Neuronal stem cell (in vitro differentiated cells): ENCODE measurements at regions not wholly inside any gene's neighbourhood (a gene's known extent, or its start where the extent isn't known, plus 50 kb on each side); places are given as distances from the start of the nearest gene placed in this dataset.

Experiments used
- DNase-seq: peaks from one replicate; pipeline ENCODE4 v3.0.0-alpha.2; 2013; ENCODE audit warnings: low spot score
- H2AFZ ChIP-seq: one replicate; pipeline ENCODE4 v1.6.1; 2013; ENCODE audit warnings: mild to moderate bottlenecking, low read length, inconsistent platforms
- H2AK5ac ChIP-seq: 2 replicates; pipeline ENCODE4 v1.6.1; 2013; ENCODE audit warnings: low read depth, mild to moderate bottlenecking, inconsistent platforms, low read length, moderate library complexity, mixed read lengths
- H2BK120ac ChIP-seq: 2 replicates; pipeline ENCODE4 v1.6.1; 2013; ENCODE audit warnings: low read depth, mild to moderate bottlenecking, inconsistent platforms, low read length, moderate library complexity, mixed read lengths
- H2BK12ac ChIP-seq: one replicate; pipeline ENCODE4 v1.6.1; 2013; ENCODE audit warnings: low read length, inconsistent platforms
- H2BK15ac ChIP-seq: 2 replicates; pipeline ENCODE4 v1.6.1; 2013; ENCODE audit warnings: mild to moderate bottlenecking, low read length, inconsistent platforms, mixed read lengths
- H2BK5ac ChIP-seq: one replicate; pipeline ENCODE4 v1.6.1; 2013; ENCODE audit warnings: inconsistent platforms, mild to moderate bottlenecking, low read length, moderate library complexity
- H3K14ac ChIP-seq: one replicate; pipeline ENCODE4 v1.6.1; 2013; ENCODE audit warnings: low read length, inconsistent platforms
- H3K18ac ChIP-seq: 2 replicates; pipeline ENCODE4 v1.6.1; 2013; ENCODE audit warnings: low read length, inconsistent platforms
- H3K23ac ChIP-seq: 2 replicates; pipeline ENCODE4 v1.6.1; 2013; ENCODE audit warnings: low read depth, mild to moderate bottlenecking, mixed read lengths, low read length, inconsistent platforms; ENCODE audit not compliant: poor library complexity
- H3K27ac ChIP-seq: replicated peaks from 3 replicates; pipeline ENCODE4 v1.5.1; 2013; ENCODE audit warnings: low read length, inconsistent platforms
- H3K27me3 ChIP-seq, 3 experiments: 2 replicates each; pipeline ENCODE4 v1.6.1; 2013; ENCODE audit warnings: low read length in 3 of 3, mild to moderate bottlenecking in 2 of 3, inconsistent platforms in 1 of 3, low read depth in 1 of 3, mixed read lengths in 1 of 3, moderate library complexity in 1 of 3; ENCODE audit not compliant: control insufficient read depth in 3 of 3, insufficient read depth in 3 of 3
- H3K36me3 ChIP-seq, 2 donors: replicated peaks in 1 of 2; 2 replicates each; pipeline ENCODE4 v1.6.1; 2013; ENCODE audit warnings: low read length in 2 of 2; ENCODE audit not compliant: control insufficient read depth in 2 of 2, insufficient read depth in 2 of 2
- H3K4ac ChIP-seq: 2 replicates; pipeline ENCODE4 v1.6.1; 2013; ENCODE audit warnings: inconsistent platforms, mild to moderate bottlenecking, low read length, moderate library complexity
- H3K4me1 ChIP-seq, 2 donors: 1 replicate in 1 of 2; 2 replicates in 1 of 2; pipeline ENCODE4 v1.6.1; 2013; ENCODE audit warnings: low read length in 2 of 2, low read depth in 1 of 2; ENCODE audit not compliant: control insufficient read depth in 2 of 2, insufficient read depth in 1 of 2
- H3K4me2 ChIP-seq: one replicate; pipeline ENCODE4 v1.6.1; 2013; ENCODE audit warnings: mild to moderate bottlenecking, low read length, inconsistent platforms; ENCODE audit not compliant: insufficient read depth, poor library complexity, severe bottlenecking
- H3K4me3 ChIP-seq, 2 donors: 2 replicates each; pipeline ENCODE4 v1.5.1; 2013; ENCODE audit warnings: low read length in 2 of 2, mild to moderate bottlenecking in 2 of 2, inconsistent platforms in 1 of 2, moderate library complexity in 1 of 2
- H3K79me1 ChIP-seq: one replicate; pipeline ENCODE4 v1.6.1; 2013; ENCODE audit warnings: low read depth, mild to moderate bottlenecking, inconsistent platforms, low read length, moderate library complexity
- H3K9ac ChIP-seq: one replicate; pipeline ENCODE4 v1.6.1; 2013; ENCODE audit warnings: mild to moderate bottlenecking, low read depth, low read length, inconsistent platforms; ENCODE audit not compliant: poor library complexity
- H3K9me3 ChIP-seq, 2 donors: replicated peaks in 1 of 2; 2 replicates each; pipeline versions ENCODE3 to v1.6.1; 2013; ENCODE audit warnings: low read length in 2 of 2, mild to moderate bottlenecking in 2 of 2, inconsistent platforms in 1 of 2, low read depth in 1 of 2, mixed read lengths in 1 of 2, moderate library complexity in 1 of 2; ENCODE audit not compliant: control insufficient read depth in 2 of 2, insufficient read depth in 1 of 2
- H4K8ac ChIP-seq: one replicate; pipeline ENCODE4 v1.6.1; 2013; ENCODE audit warnings: low read depth, mild to moderate bottlenecking, inconsistent platforms, low read length, moderate library complexity
- H4K91ac ChIP-seq: one replicate; pipeline ENCODE4 v1.6.1; 2013; ENCODE audit warnings: low read length, low read depth, mild to moderate bottlenecking, inconsistent platforms; ENCODE audit not compliant: poor library complexity
- WGBS, 2 donors: extraction: QIAGEN DNeasy Blood & Tissue Kit; methylation state at CpG; one replicate each; pipeline ENCODE4 v1.1.7; 2013; ENCODE audit warnings: missing lambda C conversion rate in 2 of 2, mixed read lengths in 1 of 2; ENCODE audit not compliant: insufficient read length in 2 of 2, insufficient replicate concordance in 1 of 2; ENCODE audit errors: extremely low coverage in 2 of 2; 5-methylcytosine and 5-hydroxymethylcytosine counted together

- Histone ChIP-seq H3K4me3 (no peak overlapping the region), H3K4me1 (peaks cover 3 to 7% of the 10 kb centered on the region in 2 donors), H4K91ac (no peak overlapping the region), H2AFZ (no peak overlapping the region), H3K23ac (no peak overlapping the region), H3K27ac (no peak overlapping the region), H3K27me3 (no peaks in the 10 kb centered on the region), H2AK5ac (no peak overlapping the region), H4K8ac (no peak overlapping the region), H2BK120ac (no peak overlapping the region), H2BK5ac (no peak overlapping the region), H3K9me3 (peaks cover 0 to 5% of the 10 kb centered on the region in 2 donors), H3K18ac (no peak overlapping the region), H3K4me2 (no peak overlapping the region), H3K14ac (no peak overlapping the region), H3K36me3 (no peaks in the 10 kb centered on the region), H2BK12ac (no peak overlapping the region), H3K79me1 (no peaks in the 10 kb centered on the region), H2BK15ac (no peak overlapping the region), H3K4ac (no peak overlapping the region), H3K9ac (no peak overlapping the region)
- no peak for DNase-seq
- no CpG with 5 or more reads among the region's 2 CpGs for WGBS, 2 donors
Measured at GRCh38 chr3:31402117-31402516, 130.6 kb upstream of the STT3B start.

- Histone ChIP-seq H3K9me3 (peaks cover 0 to 5% of the 10 kb centered on the region in 2 donors), H4K8ac (no peak overlapping the region), H3K4ac (no peak overlapping the region), H3K79me1 (no peaks in the 10 kb centered on the region), H2BK15ac (no peak overlapping the region), H3K27me3 (no peaks in the 10 kb centered on the region), H4K91ac (no peak overlapping the region), H3K4me2 (no peak overlapping the region), H2AFZ (no peak overlapping the region), H3K4me1 (peaks cover 3 to 7% of the 10 kb centered on the region in 2 donors), H3K9ac (no peak overlapping the region), H2AK5ac (no peak overlapping the region), H2BK120ac (no peak overlapping the region), H3K27ac (no peak overlapping the region), H2BK12ac (no peak overlapping the region), H3K18ac (no peak overlapping the region), H3K23ac (no peak overlapping the region), H3K4me3 (no peak overlapping the region), H3K36me3 (no peaks in the 10 kb centered on the region), H3K14ac (no peak overlapping the region), H2BK5ac (no peak overlapping the region)
- WGBS, 2 donors, result no CpG with 5 or more reads among the region's 3 CpGs
- DNase-seq, result no peak
Measured at GRCh38 chr3:31403197-31403596, 129.5 kb upstream of the STT3B start.

GRCh38 chr3:31404871-31405270 is 127.9 kb upstream of the STT3B start:
- Histone ChIP-seq H2AFZ (no peak overlapping the region), H2BK120ac (no peak overlapping the region), H2BK12ac (no peak overlapping the region), H3K4me1 (peaks cover 3 to 8% of the 10 kb centered on the region in 2 donors), H2BK15ac (no peak overlapping the region), H3K14ac (no peak overlapping the region), H4K91ac (no peak overlapping the region), H3K4ac (no peak overlapping the region), H2AK5ac (no peak overlapping the region), H2BK5ac (no peak overlapping the region), H3K18ac (no peak overlapping the region), H3K79me1 (no peaks in the 10 kb centered on the region), H3K4me2 (no peak overlapping the region), H3K27ac (no peak overlapping the region), H3K36me3 (no peaks in the 10 kb centered on the region), H3K9me3 (peaks cover 0 to 5% of the 10 kb centered on the region in 2 donors), H3K9ac (no peak overlapping the region), H3K4me3 (no peak overlapping the region), H3K23ac (no peak overlapping the region), H3K27me3 (no peaks in the 10 kb centered on the region), H4K8ac (no peak overlapping the region)
- WGBS, 2 donors, result no CpG with 5 or more reads among the region's 1 CpG
- DNase-seq, result no peak

- Histone ChIP-seq H3K23ac (no peak overlapping the region), H2BK5ac (no peak overlapping the region), H3K27me3 (no peaks in the 10 kb centered on the region), H3K79me1 (no peaks in the 10 kb centered on the region), H2BK12ac (no peak overlapping the region), H3K4me3 (no peak overlapping the region), H3K14ac (no peak overlapping the region), H2AK5ac (no peak overlapping the region), H4K91ac (no peak overlapping the region), H2BK120ac (no peak overlapping the region), H3K18ac (no peak overlapping the region), H2BK15ac (no peak overlapping the region), H3K27ac (no peak overlapping the region), H3K9ac (no peak overlapping the region), H3K4me1 (peaks cover 3 to 8% of the 10 kb centered on the region in 2 donors), H2AFZ (no peak overlapping the region), H3K4me2 (no peak overlapping the region), H3K4ac (no peak overlapping the region), H3K9me3 (peaks cover 0 to 5% of the 10 kb centered on the region in 2 donors), H3K36me3 (no peaks in the 10 kb centered on the region), H4K8ac (no peak overlapping the region)
- no peak for DNase-seq
- no CpG with 5 or more reads among the region's 1 CpG for WGBS, 2 donors
Measured at GRCh38 chr3:31405515-31405914, 127.2 kb upstream of the STT3B start.
